Loucy (cell line): ENCODE measurements at regions not wholly inside any gene's neighbourhood (a gene's known extent, or its start where the extent isn't known, plus 50 kb on each side); places are given as distances from the start of the nearest gene placed in this dataset.

Experiments used
- EZH2phosphoT487 ChIP-seq: fragments of 200-600 bp; IDR thresholded peaks from 2 replicates; pipeline ENCODE4 v1.6.1; 2018; ENCODE audit warnings: antibody characterized with exemption, mild to moderate bottlenecking, moderate library complexity, borderline replicate concordance
- TF ChIP-seq, protein P1 (sequence below): fragments of 200-600 bp; sonication (generic); conservative IDR thresholded peaks from 2 replicates; pipeline ENCODE4 v1.5.1; 2014; ENCODE audit warnings: mild to moderate bottlenecking, antibody characterized with exemption, low read length

DNA sequence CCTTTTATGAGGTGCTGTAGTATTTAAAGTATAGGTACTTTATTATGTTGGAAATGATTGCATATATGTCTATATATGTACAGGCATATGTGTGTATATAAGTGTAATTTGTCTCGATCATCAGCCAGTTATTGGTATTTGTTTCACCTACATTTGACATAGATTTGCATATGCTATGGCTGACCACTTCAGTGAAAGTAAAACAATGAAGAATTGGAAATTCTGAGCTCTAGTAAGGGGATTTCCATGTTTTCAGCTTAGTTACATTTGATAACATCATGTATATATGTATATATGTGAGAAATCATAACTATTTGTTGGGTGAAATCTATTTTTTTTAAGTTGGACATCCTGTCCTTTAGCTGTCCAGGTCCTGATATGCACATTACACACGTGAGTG is 1303.9 kb downstream of the EFNB2 start:
- TF ChIP-seq, protein P1, sequence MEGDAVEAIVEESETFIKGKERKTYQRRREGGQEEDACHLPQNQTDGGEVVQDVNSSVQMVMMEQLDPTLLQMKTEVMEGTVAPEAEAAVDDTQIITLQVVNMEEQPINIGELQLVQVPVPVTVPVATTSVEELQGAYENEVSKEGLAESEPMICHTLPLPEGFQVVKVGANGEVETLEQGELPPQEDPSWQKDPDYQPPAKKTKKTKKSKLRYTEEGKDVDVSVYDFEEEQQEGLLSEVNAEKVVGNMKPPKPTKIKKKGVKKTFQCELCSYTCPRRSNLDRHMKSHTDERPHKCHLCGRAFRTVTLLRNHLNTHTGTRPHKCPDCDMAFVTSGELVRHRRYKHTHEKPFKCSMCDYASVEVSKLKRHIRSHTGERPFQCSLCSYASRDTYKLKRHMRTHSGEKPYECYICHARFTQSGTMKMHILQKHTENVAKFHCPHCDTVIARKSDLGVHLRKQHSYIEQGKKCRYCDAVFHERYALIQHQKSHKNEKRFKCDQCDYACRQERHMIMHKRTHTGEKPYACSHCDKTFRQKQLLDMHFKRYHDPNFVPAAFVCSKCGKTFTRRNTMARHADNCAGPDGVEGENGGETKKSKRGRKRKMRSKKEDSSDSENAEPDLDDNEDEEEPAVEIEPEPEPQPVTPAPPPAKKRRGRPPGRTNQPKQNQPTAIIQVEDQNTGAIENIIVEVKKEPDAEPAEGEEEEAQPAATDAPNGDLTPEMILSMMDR: no peak
- no peak for TF ChIP-seq EZH2phosphoT487
